D721Med (cell line): ENCODE measurements at regions not wholly inside any gene's neighbourhood (a gene's known extent, or its start where the extent isn't known, plus 50 kb on each side); places are given as distances from the start of the nearest gene placed in this dataset.

ENCODE experiments used
- DNase-seq: peaks from one replicate; pipeline ENCODE4 v3.0.0; 2011; ENCODE audit warnings: low spot score; ENCODE audit not compliant: insufficient read length
- FAIRE-seq: peaks from 2 replicates; lab custom pipeline; 2011; peaks lifted over from hg19 to GRCh38; lab: Jason Lieb, UNC
- CTCF ChIP-seq: IDR thresholded peaks from 2 replicates; pipeline ENCODE4 v1.5.1; 2012; ENCODE audit warnings: mild to moderate bottlenecking, control low read depth; ENCODE audit not compliant: insufficient read depth; ENCODE audit errors: missing control alignments

- DNase-seq = no peak
- FAIRE-seq = no peak
Observed at GRCh38 chr3:61343543-61343942, 92.3 kb upstream of the FHIT start.

GRCh38 chr3:61345020-61345419 is 93.8 kb upstream of the FHIT start:
- FAIRE-seq (no peak), DNase-seq (no peak)
- no peak for TF ChIP-seq CTCF

More at GRCh38 chr3:61343543-61343942, 92.3 kb upstream of the FHIT start:
- TF ChIP-seq CTCF = no peak

GRCh38 chr3:61347981-61348380 is 96.7 kb upstream of the FHIT start:
- FAIRE-seq (no peak), DNase-seq (no peak)
- TF ChIP-seq CTCF = no peak

GRCh38 chr3:61349717-61350116 is 98.5 kb upstream of the FHIT start:
- DNase-seq (no peak), FAIRE-seq (no peak)
- TF ChIP-seq CTCF = no peak

- DNase-seq (no peak), FAIRE-seq (no peak)
- no peak for TF ChIP-seq CTCF
Observed at GRCh38 chr3:61350782-61351309, 99.6 kb upstream of the FHIT start.

GRCh38 chr3:61352306-61352705 is 101.1 kb upstream of the FHIT start:
- no peak for FAIRE-seq
- no peak for DNase-seq

GRCh38 chr3:61353382-61353781 is 102.1 kb upstream of the FHIT start:
- DNase-seq (no peak), FAIRE-seq (no peak)
- TF ChIP-seq CTCF = no peak

More at GRCh38 chr3:61352306-61352705, 101.1 kb upstream of the FHIT start:
- no peak for TF ChIP-seq CTCF
